ENCODE measurements at regions not wholly inside any gene's neighbourhood (a gene's known extent, or its start where the extent isn't known, plus 50 kb on each side); places are given as distances from the start of the nearest gene placed in this dataset.

GRCh38 chr17:63358111-63358839, 87.8 kb downstream of the CYB561 start:
- TF ChIP-seq POLR2A (IDR thresholded peaks at IDR 0.05) = no peak
- TF ChIP-seq CTCF (IDR thresholded peaks at IDR 0.05) = no peak
